OCI-LY3 (cell line): ENCODE measurements at regions not wholly inside any gene's neighbourhood (a gene's known extent, or its start where the extent isn't known, plus 50 kb on each side); places are given as distances from the start of the nearest gene placed in this dataset.

Source experiments
- CTCF ChIP-seq: fragments of 200-600, 300-600 bp; sonication (generic); IDR thresholded peaks from 2 replicates; pipeline ENCODE4 v1.5.1; 2014; ENCODE audit warnings: antibody characterized with exemption, low read length, low read depth
- EZH2phosphoT487 ChIP-seq: fragments of 200-600 bp; shearing (Covaris generic); IDR thresholded peaks from 2 replicates; pipeline ENCODE4 v1.6.1; 2018; ENCODE audit warnings: antibody characterized with exemption, mixed run types, low read depth

- TF ChIP-seq CTCF (no peak), EZH2phosphoT487 (no peak)
These were observed 84.6 kb upstream of the PMFBP1 start for GRCh38 chr16:72256398-72257066.
